ENCODE measurements at regions not wholly inside any gene's neighbourhood (a gene's known extent, or its start where the extent isn't known, plus 50 kb on each side); places are given as distances from the start of the nearest gene placed in this dataset.

- DNase-seq = no peak
Measured at GRCh38 chr13:72444999-72445398, 282.4 kb downstream of the MZT1 start.

GRCh38 chr13:72437458-72437857 is 290.0 kb downstream of the MZT1 start:
- no peak for DNase-seq

- no peak for DNase-seq
Measured at GRCh38 chr13:72435251-72435650, 292.2 kb downstream of the MZT1 start.

- DNase-seq = no peak
Measured at GRCh38 chr13:72431981-72432682, 295.3 kb downstream of the MZT1 start.

GRCh38 chr13:72430923-72431322 is 296.5 kb downstream of the MZT1 start:
- no peak for DNase-seq

GRCh38 chr13:72427757-72428528 is 299.5 kb downstream of the MZT1 start:
- DNase-seq = no peak

- DNase-seq = no peak
Measured at GRCh38 chr13:72424059-72424458, 303.4 kb downstream of the MZT1 start.

- DNase-seq = no peak
Measured at GRCh38 chr13:72415817-72416216, 311.6 kb downstream of the MZT1 start.

GRCh38 chr13:72412481-72412880 is 314.9 kb downstream of the MZT1 start:
- no peak for DNase-seq

- no peak for DNase-seq
Measured at GRCh38 chr13:72405441-72405840, 322.0 kb downstream of the MZT1 start.

GRCh38 chr13:72403396-72404010 is 323.9 kb downstream of the MZT1 start:
- no peak for DNase-seq

- no peak for DNase-seq
Measured at GRCh38 chr13:72400856-72401255, 326.6 kb downstream of the MZT1 start.

GRCh38 chr13:72399351-72399750 is 328.1 kb downstream of the MZT1 start:
- DNase-seq = no peak

GRCh38 chr13:72397265-72397664 is 330.2 kb downstream of the MZT1 start:
- no peak for DNase-seq

GRCh38 chr13:72390909-72391308 is 336.5 kb downstream of the MZT1 start:
- no peak for DNase-seq

GRCh38 chr13:72386138-72386684 is 341.2 kb downstream of the MZT1 start:
- DNase-seq = no peak

- no peak for DNase-seq
Measured at GRCh38 chr13:72384879-72385278, 342.6 kb downstream of the MZT1 start.

GRCh38 chr13:72384186-72384823 is 343.1 kb downstream of the MZT1 start:
- no peak for DNase-seq

- DNase-seq = no peak
Measured at GRCh38 chr13:72383646-72384045, 343.8 kb downstream of the MZT1 start.

GRCh38 chr13:72379581-72379980 is 347.8 kb downstream of the MZT1 start:
- DNase-seq = no peak

- DNase-seq = no peak
Measured at GRCh38 chr13:72368031-72368430, 359.4 kb downstream of the MZT1 start.

- no peak for DNase-seq
Measured at GRCh38 chr13:72346716-72347115, 380.7 kb downstream of the MZT1 start.

- DNase-seq = no peak
Measured at GRCh38 chr13:72342364-72342763, 385.1 kb downstream of the MZT1 start.
